K562 (cell line): ENCODE measurements at regions not wholly inside any gene's neighbourhood (a gene's known extent, or its start where the extent isn't known, plus 50 kb on each side); places are given as distances from the start of the nearest gene placed in this dataset.

Source experiments
- ATAC-seq: fragments of 200-7000 bp; cut with Tn5 transposase; 3 replicates; pipeline ENCODE4 v1.9.1; 2020; ENCODE audit warnings: moderate library complexity
- BruUV-seq: library from RNA; stranded (reverse); fragments of 400-500 nt; replicated peaks from 2 replicates; lab custom pipeline; 2021; lab: Mats Ljungman, UMichigan
- CTCF ChIA-PET: fragments of 300-600 bp; formaldehyde crosslinking; extraction: SDS; loops from one replicate; lab custom pipeline; 2021; ENCODE audit warnings: low intra/inter-chr PET ratio; lab: Yijun Ruan, JAX
- POLR2A ChIA-PET: fragments of 300-600, 350-650 bp; sonication (Branson Sonifier 250); formaldehyde crosslinking; extraction: SDS; loops from one replicate; lab custom pipeline; 2021; ENCODE audit warnings: antibody characterized with exemption, inconsistent platforms; lab: Yijun Ruan, JAX
- DNase-seq, 4 experiments: peaks; one replicate each; pipeline versions ENCODE4 v3.0.0 to v3.0.0-alpha.2; 2011 to 2018; ENCODE audit warnings: low spot score in 3 of 4, mixed read lengths in 3 of 4; ENCODE audit errors: extremely low read depth in 1 of 4
- FAIRE-seq: peaks from 2 replicates; lab custom pipeline; 2011; peaks lifted over from hg19 to GRCh38; lab: Jason Lieb, UNC
- H2AFZ ChIP-seq: 2 replicates; pipeline ENCODE4 v1.6.0; 2011; ENCODE audit warnings: low read depth, low read length, control low read depth, inconsistent platforms
- H3K27ac ChIP-seq: fragments of 200-600 bp; 3 replicates; pipeline ENCODE4 v1.8.0; 2011; ENCODE audit warnings: low read depth, mild to moderate bottlenecking, control low read depth, inconsistent platforms, low read length, moderate library complexity, mixed read lengths; ENCODE audit errors: extremely low read depth
- H3K27me3 ChIP-seq, 2 experiments: fragments of 300-600 bp in 1 of 2; 2 replicates in 1 of 2; 3 replicates in 1 of 2; pipeline versions ENCODE4 v1.6.0 to v1.8.0; 2011; ENCODE audit warnings: inconsistent platforms in 2 of 2, low read length in 2 of 2, mild to moderate bottlenecking in 1 of 2, mixed read lengths in 1 of 2, moderate library complexity in 1 of 2; ENCODE audit not compliant: control insufficient read depth in 2 of 2, insufficient read depth in 2 of 2
- H3K36me3 ChIP-seq: fragments of 300-600 bp; 3 replicates; pipeline ENCODE4 v1.8.0; 2011; ENCODE audit warnings: mild to moderate bottlenecking, low read length, inconsistent platforms; ENCODE audit not compliant: control insufficient read depth, insufficient read depth
- H3K4me1 ChIP-seq, 2 experiments: fragments of 200-600 bp in 1 of 2; replicated peaks in 1 of 2; 2 replicates in 1 of 2; 3 replicates in 1 of 2; pipeline versions ENCODE4 v1.5.1 to v1.8.0; 2011; ENCODE audit warnings: inconsistent platforms in 2 of 2, low read length in 2 of 2, mild to moderate bottlenecking in 1 of 2, mixed read lengths in 1 of 2, moderate library complexity in 1 of 2; ENCODE audit not compliant: control insufficient read depth in 2 of 2, insufficient read depth in 2 of 2
- H3K4me2 ChIP-seq: 2 replicates; pipeline ENCODE4 v1.6.1; 2011; ENCODE audit warnings: low read length, control low read depth, inconsistent platforms, mixed read lengths; ENCODE audit not compliant: insufficient read depth
- H3K4me3 ChIP-seq: fragments of 200-600 bp; sonication (generic), shearing (Covaris generic); 2 replicates; pipeline ENCODE4 v1.5.1; 2016; ENCODE audit warnings: control low read depth, inconsistent platforms
- H3K79me2 ChIP-seq: fragments of 200-600 bp; 3 replicates; pipeline ENCODE4 v1.8.0; 2011; ENCODE audit warnings: low read length, inconsistent platforms; ENCODE audit not compliant: control insufficient read depth, insufficient read depth
- H3K9ac ChIP-seq, 2 experiments: 2 replicates each; pipeline versions ENCODE4 v1.6.0 to v1.6.1; 2011; ENCODE audit warnings: low read depth in 2 of 2, low read length in 2 of 2, control low read depth in 1 of 2, inconsistent platforms in 1 of 2, mild to moderate bottlenecking in 1 of 2, mixed read lengths in 1 of 2; ENCODE audit not compliant: insufficient read depth in 1 of 2
- H3K9me1 ChIP-seq: one replicate; pipeline ENCODE4 v1.6.0; 2011; ENCODE audit warnings: inconsistent platforms, mild to moderate bottlenecking, low read length, moderate library complexity; ENCODE audit not compliant: control insufficient read depth, insufficient read depth
- H3K9me3 ChIP-seq: replicated peaks from 2 replicates; pipeline ENCODE4 v1.5.1; 2011; ENCODE audit warnings: low read depth, low read length, inconsistent platforms; ENCODE audit not compliant: control insufficient read depth, insufficient read depth
- H4K20me1 ChIP-seq: replicated peaks from 2 replicates; pipeline ENCODE4 v1.6.1; 2011; ENCODE audit warnings: low read length, inconsistent platforms, mixed read lengths; ENCODE audit not compliant: control insufficient read depth, insufficient read depth
- ASH1L ChIP-seq: fragments of 450-650 bp; IDR thresholded peaks from 2 replicates; pipeline ENCODE4 v1.6.1; 2018; ENCODE audit warnings: borderline replicate concordance, mild to moderate bottlenecking, low read depth; ENCODE audit not compliant: partially characterized antibody
- ATF7 ChIP-seq: fragments of 450-650 bp; IDR thresholded peaks from 2 replicates; pipeline ENCODE4 v1.7.1; 2014; ENCODE audit warnings: mild to moderate bottlenecking, moderate library complexity
- COPS2 ChIP-seq: fragments of 450-650 bp; conservative IDR thresholded peaks from 2 replicates; pipeline ENCODE4 v1.6.1; 2016; ENCODE audit warnings: mild to moderate bottlenecking, moderate library complexity
- FOSL1 ChIP-seq: fragments of 200-800 bp; sonication (Bioruptor generic); conservative IDR thresholded peaks from 2 replicates; pipeline ENCODE4 v1.6.1; 2016; ENCODE audit warnings: missing genetic modification characterization, missing compliant biosample characterization
- HNRNPK ChIP-seq: fragments of 200-400 bp; formaldehyde crosslinking; IDR thresholded peaks from one replicate; pipeline ENCODE4 v1.6.1; 2018; ENCODE audit warnings: mild to moderate bottlenecking, low read depth, low read length; ENCODE audit not compliant: poor library complexity, severe bottlenecking
- KDM1A ChIP-seq, 2 experiments: fragments of 450-650 bp; IDR thresholded peaks; 2 replicates each; pipeline ENCODE4 v1.6.1; 2016; ENCODE audit warnings: mild to moderate bottlenecking in 2 of 2
- KLF16 ChIP-seq: IDR thresholded peaks from 2 replicates; pipeline ENCODE4 v1.6.1; 2016; ENCODE audit warnings: antibody characterized with exemption
- RBM22 ChIP-seq: fragments of 200-400 bp; formaldehyde crosslinking; IDR thresholded peaks from 2 replicates; pipeline ENCODE4 v1.6.1; 2018; ENCODE audit warnings: low read length, low read depth; ENCODE audit not compliant: poor library complexity, severe bottlenecking
- SNRNP70 ChIP-seq: fragments of 200-400 bp; formaldehyde crosslinking; optimal IDR thresholded peaks from 2 replicates; pipeline ENCODE3; 2017; ENCODE audit warnings: low read depth, low read length
- ZFPM2 ChIP-seq: fragments of 250-450 bp; sonication (Bioruptor Pico); IDR thresholded peaks from 2 replicates; pipeline ENCODE4 v1.5.1; 2022; ENCODE audit warnings: mild to moderate bottlenecking
- ZKSCAN3 ChIP-seq: fragments of 250-450 bp; sonication (Bioruptor Pico); IDR thresholded peaks from 2 replicates; pipeline ENCODE4 v1.4.0; 2020
- WGBS: fragments of 100-300 bp; shearing (Covaris generic); methylation state at CpG from one replicate; pipeline ENCODE4 v1.1.6; 2016; ENCODE audit warnings: low coverage, mixed read lengths; ENCODE audit not compliant: insufficient coverage; ENCODE audit errors: missing lambda C conversion rate; 5-methylcytosine and 5-hydroxymethylcytosine counted together
- in situ Hi-C: fragments of 300-500 bp; cut with MboI; formaldehyde crosslinking; loops from 4 replicates; pipeline ENCODE4 v1.15.0; 2018; ENCODE audit warnings: inconsistent platforms, mixed read lengths
- intact Hi-C: fragments of 100-400 bp; cut with micrococcal nuclease; formaldehyde crosslinking; loops from 2 replicates; pipeline ENCODE4 v1.14.2; 2022
- TF ChIP-seq, protein P1 (sequence below), 2 experiments: fragments of 450-650 bp; formaldehyde crosslinking in 1 of 2; IDR thresholded peaks; 2 replicates each; pipeline versions ENCODE4 v1.4.0 to v1.6.1; 2014 to 2020; ENCODE audit warnings: mild to moderate bottlenecking in 2 of 2, borderline replicate concordance in 1 of 2, low read depth in 1 of 2

DNA sequence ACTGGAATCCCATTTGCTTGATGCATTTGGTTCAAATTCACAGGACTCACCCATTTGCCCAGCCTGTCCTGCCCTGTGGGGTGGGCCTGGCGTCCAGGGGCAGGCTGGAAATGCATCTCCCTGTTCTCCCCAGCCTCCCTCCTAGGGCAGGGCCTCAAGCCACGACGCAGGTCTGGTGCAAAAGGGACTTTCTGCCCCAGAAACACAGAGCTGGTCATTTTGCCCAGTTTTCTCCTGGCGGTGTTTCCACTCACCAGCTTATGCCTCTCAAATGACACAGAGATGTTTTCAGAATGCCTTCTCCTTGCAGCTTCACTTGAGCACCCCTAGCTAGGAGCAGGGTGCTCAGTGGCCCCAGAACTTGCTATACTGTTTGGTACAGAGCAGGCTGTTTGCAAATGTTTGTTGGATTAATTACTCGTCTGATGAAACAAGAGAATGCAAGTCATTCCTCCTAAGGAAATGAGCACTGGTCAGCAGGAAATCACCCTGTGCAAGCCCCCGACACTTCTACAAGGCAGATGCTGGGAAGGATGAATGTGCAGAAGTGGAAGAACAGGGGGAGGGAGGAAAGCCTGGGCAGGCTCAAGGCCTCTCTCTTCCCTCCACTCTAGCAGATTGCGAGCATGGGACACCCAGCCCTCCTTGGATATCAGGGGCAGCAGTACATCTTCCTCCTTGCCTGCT lies 164.3 kb upstream of the APCDD1 start:
- Histone ChIP-seq H3K36me3 (no peaks in the 10 kb centered on the region), H3K4me2 (no peak overlapping the region), H3K9me3 (no peaks in the 10 kb centered on the region), H3K79me2 (no peaks in the 10 kb centered on the region), H2AFZ (no peak overlapping the region), H3K9me1 (no peaks in the 10 kb centered on the region), H3K9ac (no peak overlapping the region), H3K4me3 (no peak overlapping the region), H3K4me1 (no peaks in the 10 kb centered on the region), H4K20me1 (no peaks in the 10 kb centered on the region), H3K27me3 (peaks cover 11 to 33% of the 10 kb centered on the region in 2 experiments), H3K27ac (no peak overlapping the region)
- ATAC-seq (no peak), FAIRE-seq (no peak), DNase-seq (no peak)
- 2% methylated on average over 7 of the region's 7 CpGs for WGBS
- in situ Hi-C loops: no loop called here
- TF ChIP-seq, protein P1, sequence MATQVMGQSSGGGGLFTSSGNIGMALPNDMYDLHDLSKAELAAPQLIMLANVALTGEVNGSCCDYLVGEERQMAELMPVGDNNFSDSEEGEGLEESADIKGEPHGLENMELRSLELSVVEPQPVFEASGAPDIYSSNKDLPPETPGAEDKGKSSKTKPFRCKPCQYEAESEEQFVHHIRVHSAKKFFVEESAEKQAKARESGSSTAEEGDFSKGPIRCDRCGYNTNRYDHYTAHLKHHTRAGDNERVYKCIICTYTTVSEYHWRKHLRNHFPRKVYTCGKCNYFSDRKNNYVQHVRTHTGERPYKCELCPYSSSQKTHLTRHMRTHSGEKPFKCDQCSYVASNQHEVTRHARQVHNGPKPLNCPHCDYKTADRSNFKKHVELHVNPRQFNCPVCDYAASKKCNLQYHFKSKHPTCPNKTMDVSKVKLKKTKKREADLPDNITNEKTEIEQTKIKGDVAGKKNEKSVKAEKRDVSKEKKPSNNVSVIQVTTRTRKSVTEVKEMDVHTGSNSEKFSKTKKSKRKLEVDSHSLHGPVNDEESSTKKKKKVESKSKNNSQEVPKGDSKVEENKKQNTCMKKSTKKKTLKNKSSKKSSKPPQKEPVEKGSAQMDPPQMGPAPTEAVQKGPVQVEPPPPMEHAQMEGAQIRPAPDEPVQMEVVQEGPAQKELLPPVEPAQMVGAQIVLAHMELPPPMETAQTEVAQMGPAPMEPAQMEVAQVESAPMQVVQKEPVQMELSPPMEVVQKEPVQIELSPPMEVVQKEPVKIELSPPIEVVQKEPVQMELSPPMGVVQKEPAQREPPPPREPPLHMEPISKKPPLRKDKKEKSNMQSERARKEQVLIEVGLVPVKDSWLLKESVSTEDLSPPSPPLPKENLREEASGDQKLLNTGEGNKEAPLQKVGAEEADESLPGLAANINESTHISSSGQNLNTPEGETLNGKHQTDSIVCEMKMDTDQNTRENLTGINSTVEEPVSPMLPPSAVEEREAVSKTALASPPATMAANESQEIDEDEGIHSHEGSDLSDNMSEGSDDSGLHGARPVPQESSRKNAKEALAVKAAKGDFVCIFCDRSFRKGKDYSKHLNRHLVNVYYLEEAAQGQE (IDR thresholded peaks at IDR 0.05; ENCODE audit: borderline replicate concordance): no peak
- TF ChIP-seq, protein P1 (CRISPR knock-in tag; IDR thresholded peaks at IDR 0.05; ENCODE audit: low read depth): no peak
- no peak for TF ChIP-seq HNRNPK
- TF ChIP-seq COPS2: no peak
- TF ChIP-seq FOSL1: no peak
- TF ChIP-seq ZFPM2 (CRISPR knock-in tag): no peak
- no peak for TF ChIP-seq ASH1L
- TF ChIP-seq KLF16: no peak
- TF ChIP-seq SNRNP70: no peak
- TF ChIP-seq KDM1A (IDR thresholded peaks at IDR 0.05): no peak
- TF ChIP-seq ATF7: no peak
- TF ChIP-seq ZKSCAN3 (CRISPR knock-in tag): no peak
- no peak for TF ChIP-seq RBM22
- ChIA-PET CTCF (no interaction called here), POLR2A (interaction anchor here (0.6 to 1.5 kb wide), 2 partner anchors 13 to 1271 kb away, joined by 3 to 4 read pairs; no protein-coding TSS in a partner anchor)
- no TSS peak for BruUV-seq
- intact Hi-C loops: no loop called here
